HUES48 (cell line): ENCODE measurements at regions not wholly inside any gene's neighbourhood (a gene's known extent, or its start where the extent isn't known, plus 50 kb on each side); places are given as distances from the start of the nearest gene placed in this dataset.
A peak's percentile ranks its signal among the peaks of the same experiment; 100 is the strongest.

Experiments used
- H3K27ac ChIP-seq: one replicate; pipeline ENCODE4 v1.7.0; 2013; ENCODE audit warnings: low read depth, low read length, inconsistent platforms
- H3K27me3 ChIP-seq: 2 replicates; pipeline ENCODE4 v1.6.1; 2013; ENCODE audit warnings: mild to moderate bottlenecking, low read length; ENCODE audit not compliant: control insufficient read depth, insufficient read depth
- H3K36me3 ChIP-seq: 2 replicates; pipeline ENCODE4 v1.6.1; 2013; ENCODE audit warnings: low read length; ENCODE audit not compliant: control insufficient read depth, insufficient read depth
- H3K4me1 ChIP-seq: 2 replicates; pipeline ENCODE4 v1.6.1; 2013; ENCODE audit warnings: mild to moderate bottlenecking, low read length; ENCODE audit not compliant: control insufficient read depth, insufficient read depth
- H3K4me3 ChIP-seq: 2 replicates; pipeline ENCODE4 v1.5.1; 2013; ENCODE audit warnings: mild to moderate bottlenecking, low read depth, low read length
- H3K9ac ChIP-seq: 2 replicates; pipeline ENCODE4 v1.6.1; 2013; ENCODE audit warnings: mild to moderate bottlenecking, low read depth, low read length, moderate library complexity
- H3K9me3 ChIP-seq: 2 replicates; pipeline ENCODE4 v1.6.1; 2013; ENCODE audit warnings: low read length; ENCODE audit not compliant: control insufficient read depth, insufficient read depth

DNA sequence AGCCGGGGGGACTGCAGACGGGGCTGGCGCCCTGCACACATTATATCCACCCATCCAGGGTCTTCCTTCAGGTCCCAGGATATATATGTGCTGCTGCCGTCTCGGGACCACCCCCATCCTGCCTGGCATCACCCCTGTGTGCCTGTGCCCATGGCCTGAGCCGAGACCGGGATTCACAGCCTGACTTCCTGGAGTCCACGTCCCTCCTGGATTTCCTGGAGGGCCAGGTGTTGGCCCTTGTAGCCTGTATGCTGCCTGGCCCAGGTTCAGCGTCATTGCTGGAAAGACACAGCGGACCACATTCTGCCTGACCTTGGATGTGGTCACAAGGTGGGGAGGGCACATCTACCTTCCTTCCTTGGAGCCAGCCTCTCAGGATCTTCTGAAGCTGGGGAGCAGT is 551.1 kb downstream of the BRD1 start:
- peaks cover 11% of the 10 kb centered on the region for H3K27me3 ChIP-seq
- no peak overlapping the region for H3K4me3 ChIP-seq
- no peak overlapping the region for H3K27ac ChIP-seq
- H3K9me3 ChIP-seq: no peaks in the 10 kb centered on the region
- H3K4me1 ChIP-seq: no peaks in the 10 kb centered on the region
- H3K9ac ChIP-seq: no peak overlapping the region
- no peaks in the 10 kb centered on the region for H3K36me3 ChIP-seq

DNA sequence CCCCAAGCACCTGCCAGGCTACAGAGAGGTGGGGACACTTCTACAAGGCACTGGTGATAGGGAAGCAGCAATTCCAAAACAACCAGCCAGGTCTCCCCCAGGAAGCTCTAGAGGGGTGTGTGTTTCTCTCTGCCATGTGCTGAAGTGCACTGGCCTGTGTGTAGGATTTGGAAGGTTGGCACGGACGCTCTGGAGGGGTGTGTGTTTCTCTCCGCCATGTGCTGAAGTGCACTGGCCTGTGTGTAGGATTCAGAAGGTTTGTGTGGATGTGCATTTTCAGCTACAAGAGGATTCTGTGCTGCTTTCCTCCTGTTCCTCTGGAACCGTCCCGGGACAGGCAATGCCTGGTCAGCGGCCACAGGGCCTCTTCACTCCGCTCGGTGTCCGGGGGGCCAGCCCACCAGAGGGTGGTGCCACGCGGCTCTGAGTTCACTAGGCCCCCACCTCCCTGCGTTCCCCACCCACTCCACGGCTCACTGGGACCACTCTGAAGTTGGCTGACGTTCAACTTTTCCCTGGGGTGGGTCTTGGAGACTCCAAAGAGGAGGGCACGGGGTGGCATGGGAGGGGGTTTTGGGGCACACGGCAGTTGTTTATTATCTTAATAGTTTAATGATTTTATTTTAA is 552.8 kb downstream of the BRD1 start:
- Histone ChIP-seq H3K9me3 (no peaks in the 10 kb centered on the region), H3K27ac (no peak overlapping the region), H3K27me3 (peaks cover 25% of the 10 kb centered on the region), H3K36me3 (no peaks in the 10 kb centered on the region), H3K9ac (no peak overlapping the region), H3K4me3 (no peak overlapping the region), H3K4me1 (peaks cover 4% of the 10 kb centered on the region; the same call in 1 of the 2 replicates)

DNA sequence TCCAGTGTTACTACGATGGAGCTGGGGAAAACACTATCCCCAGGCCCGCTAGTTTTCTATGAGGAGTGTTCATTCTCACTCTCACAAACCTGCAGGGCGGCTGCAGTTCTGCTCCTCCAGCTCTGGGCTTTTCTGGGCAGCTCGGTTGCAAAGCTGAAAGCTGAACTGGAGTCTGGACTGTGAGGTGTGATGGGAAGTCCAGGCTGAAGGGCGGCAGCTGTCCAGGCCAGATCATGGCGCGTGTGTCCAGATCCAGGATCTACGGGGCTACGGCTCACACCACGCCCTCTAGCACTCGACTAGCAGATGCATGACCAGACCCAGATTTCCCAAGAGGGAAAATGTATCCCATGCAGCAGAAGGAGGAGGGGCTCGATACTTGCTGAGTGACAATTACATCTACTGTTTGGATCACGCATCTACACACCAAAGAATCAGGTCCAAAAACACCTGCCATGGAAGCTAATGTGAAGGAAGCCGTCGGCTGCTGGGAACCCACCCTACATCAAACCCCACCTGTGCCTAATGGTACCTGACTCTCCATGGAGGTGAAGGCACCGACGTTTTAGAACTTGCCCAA is 555.0 kb downstream of the BRD1 start:
- Histone ChIP-seq H3K36me3 (no peaks in the 10 kb centered on the region), H3K9me3 (no peaks in the 10 kb centered on the region), H3K4me1 (peaks cover 20% of the 10 kb centered on the region), H3K27ac (no peak overlapping the region), H3K9ac (no peak overlapping the region), H3K4me3 (no peak overlapping the region), H3K27me3 (peaks cover 37% of the 10 kb centered on the region)

DNA sequence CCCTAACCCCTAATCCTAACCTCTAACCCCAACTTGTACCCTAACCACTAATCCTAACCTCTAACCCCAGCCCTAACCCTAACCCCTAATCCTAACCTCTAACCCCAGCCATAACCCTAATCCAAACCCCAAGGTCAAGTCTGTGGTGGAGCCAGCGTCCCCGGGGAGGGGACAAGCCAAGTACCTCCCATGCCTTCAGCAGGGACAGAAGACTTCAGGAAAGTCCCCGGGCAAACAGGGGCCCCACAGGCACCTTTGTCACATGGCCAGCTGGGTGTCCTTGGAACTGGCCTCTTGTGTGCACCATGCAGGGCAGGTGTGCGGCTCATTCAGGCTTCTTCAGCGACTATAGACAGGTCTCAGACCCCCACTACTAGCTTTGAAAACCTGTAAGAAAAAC is 555.8 kb downstream of the BRD1 start:
- peaks cover 28% of the 10 kb centered on the region for H3K4me1 ChIP-seq
- no peak overlapping the region for H3K9ac ChIP-seq
- no peaks in the 10 kb centered on the region for H3K9me3 ChIP-seq
- no peak overlapping the region for H3K4me3 ChIP-seq
- H3K27me3 ChIP-seq: peaks cover 42% of the 10 kb centered on the region
- no peaks in the 10 kb centered on the region for H3K36me3 ChIP-seq
- H3K27ac ChIP-seq: no peak overlapping the region

DNA sequence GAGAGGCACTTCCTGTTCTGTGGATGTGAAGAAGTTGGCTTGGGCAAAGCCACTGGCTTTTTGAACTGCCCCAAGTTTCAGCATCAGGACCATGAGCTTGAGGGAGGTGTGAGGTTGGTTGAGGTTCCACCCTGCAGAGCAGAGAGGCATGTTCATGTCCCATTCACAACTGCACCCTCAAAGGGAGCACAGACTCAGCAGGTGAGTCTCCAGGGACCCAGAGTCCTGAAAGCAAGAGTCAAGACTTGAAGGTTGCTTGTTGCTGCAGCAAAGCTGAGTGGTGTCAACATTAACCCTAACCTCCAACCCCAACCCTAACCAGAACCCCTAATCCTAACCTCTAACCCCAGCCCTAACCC is 556.3 kb downstream of the BRD1 start:
- Histone ChIP-seq H3K36me3 (no peaks in the 10 kb centered on the region), H3K9ac (no peak overlapping the region), H3K4me1 (peaks cover 31% of the 10 kb centered on the region), H3K27me3 (peaks cover 42% of the 10 kb centered on the region), H3K27ac (no peak overlapping the region), H3K9me3 (no peaks in the 10 kb centered on the region), H3K4me3 (no peak overlapping the region)

DNA sequence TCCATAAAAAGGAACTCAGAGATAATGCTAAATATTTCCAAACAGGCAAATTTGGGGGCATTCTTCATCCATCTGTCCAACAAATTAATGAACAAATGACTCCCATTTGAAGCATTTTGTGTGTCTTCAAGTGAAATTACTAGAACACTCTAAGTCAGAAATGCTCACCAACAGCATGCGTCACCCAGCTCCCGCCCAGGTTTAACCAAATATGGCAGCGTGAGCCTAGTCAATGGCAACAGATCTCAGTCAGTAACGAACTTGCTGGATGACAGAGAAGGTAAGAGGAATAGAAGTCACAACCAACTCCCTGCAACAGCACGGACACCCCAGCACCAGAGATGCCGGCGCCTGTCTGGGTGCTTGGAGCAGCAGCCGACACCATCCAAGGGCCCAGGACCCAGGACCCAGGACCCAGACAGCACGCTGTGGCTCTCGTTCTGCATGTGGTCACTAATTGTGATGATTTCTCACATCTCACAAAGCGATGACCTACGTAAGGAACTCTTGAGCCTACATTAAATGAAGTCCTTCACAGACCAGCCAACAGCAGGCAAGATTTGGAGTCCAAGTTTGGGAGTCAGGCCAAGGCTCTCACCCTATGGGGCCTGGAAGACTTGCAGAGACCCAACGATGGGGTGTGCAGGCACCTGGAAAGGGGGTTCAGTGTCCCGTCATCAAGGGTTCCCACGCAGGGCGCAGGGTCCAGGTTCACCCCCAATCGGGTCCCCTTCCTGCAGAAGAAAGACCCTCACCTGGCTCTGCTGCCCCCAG is 556.9 kb downstream of the BRD1 start:
- Histone ChIP-seq H3K9ac (no peak overlapping the region), H3K4me1 (peaks cover 31% of the 10 kb centered on the region), H3K27ac (no peak overlapping the region), H3K36me3 (no peaks in the 10 kb centered on the region), H3K4me3 (no peak overlapping the region), H3K27me3 (peaks cover 42% of the 10 kb centered on the region), H3K9me3 (no peaks in the 10 kb centered on the region)

DNA sequence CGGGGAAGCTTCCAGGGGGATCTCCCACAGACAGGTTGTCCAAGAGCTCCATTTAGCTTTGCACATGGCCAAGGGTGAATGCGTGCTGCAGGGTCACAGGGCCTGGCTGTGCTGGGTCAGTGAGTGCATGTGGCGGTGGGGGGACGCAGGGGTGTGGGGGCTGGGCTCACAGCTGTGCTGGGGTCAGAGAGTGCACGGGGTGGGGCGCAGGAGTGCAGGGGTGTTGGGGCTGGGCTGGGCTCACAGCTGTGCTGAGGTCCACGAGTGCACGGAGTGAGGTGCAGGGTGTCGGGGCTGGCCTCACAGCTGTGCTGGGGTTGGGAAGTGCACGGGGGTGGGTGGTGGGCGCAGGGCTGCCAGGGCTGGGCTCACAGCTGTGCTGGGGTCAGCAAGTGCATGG is 557.7 kb downstream of the BRD1 start:
- Histone ChIP-seq H3K9me3 (no peaks in the 10 kb centered on the region), H3K9ac (no peak overlapping the region)

DNA sequence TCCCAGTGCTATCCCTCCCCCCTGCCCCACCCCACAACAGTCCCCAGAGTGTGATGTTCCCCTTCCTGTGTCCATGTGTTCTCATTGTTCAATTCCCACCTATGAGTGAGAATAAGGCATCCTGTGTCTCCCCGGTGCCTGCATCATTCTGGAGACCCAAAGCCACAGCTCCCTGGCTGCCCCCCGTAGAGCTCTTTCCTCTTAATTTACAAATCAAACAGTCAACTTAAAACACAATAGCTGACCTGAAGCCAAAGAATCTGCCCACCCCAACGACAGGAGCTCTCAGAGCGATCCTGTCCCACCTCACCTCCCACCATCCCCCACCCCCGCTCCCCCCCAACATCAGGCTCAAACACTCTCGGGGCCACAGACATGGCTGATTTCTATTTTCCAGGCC is 558.3 kb downstream of the BRD1 start:
- no peak overlapping the region for H3K9ac ChIP-seq
- H3K27me3 ChIP-seq: peaks cover 42% of the 10 kb centered on the region
- H3K27ac ChIP-seq: peak overlapping the region; percentile 85
- H3K4me3 ChIP-seq: peak overlapping the region; percentile 50
- peaks cover 31% of the 10 kb centered on the region for H3K4me1 ChIP-seq
- no peaks in the 10 kb centered on the region for H3K36me3 ChIP-seq
- no peaks in the 10 kb centered on the region for H3K9me3 ChIP-seq

More for the DNA sequence above, 557.7 kb downstream of the BRD1 start:
- Histone ChIP-seq H3K27me3 (peaks cover 42% of the 10 kb centered on the region), H3K4me3 (peak overlapping the region; percentile 50), H3K27ac (peak overlapping the region; percentile 85), H3K36me3 (no peaks in the 10 kb centered on the region), H3K4me1 (peaks cover 31% of the 10 kb centered on the region)

DNA sequence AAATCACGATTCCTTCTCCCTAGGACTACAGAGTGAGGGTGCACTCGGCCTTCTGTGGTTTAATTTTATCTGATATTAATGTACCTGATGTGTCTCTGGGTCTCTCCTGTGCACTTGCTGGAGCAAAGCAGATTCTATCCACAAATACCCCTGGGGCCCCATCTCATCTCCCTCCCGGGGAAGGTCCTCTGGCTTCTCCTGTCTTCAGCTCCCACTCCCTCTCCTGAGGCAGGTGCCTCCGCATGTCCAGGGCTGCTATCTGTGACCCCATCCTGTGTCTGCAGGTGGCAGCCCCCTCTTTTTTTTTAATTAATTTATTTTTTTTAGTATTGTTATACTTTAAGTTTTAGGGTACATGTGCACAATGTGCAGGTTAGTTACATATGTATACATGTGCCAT is 558.7 kb downstream of the BRD1 start:
- Histone ChIP-seq H3K4me3 (no peak overlapping the region), H3K27me3 (peaks cover 42% of the 10 kb centered on the region), H3K4me1 (peaks cover 31% of the 10 kb centered on the region), H3K9me3 (no peaks in the 10 kb centered on the region), H3K9ac (no peak overlapping the region), H3K36me3 (no peaks in the 10 kb centered on the region), H3K27ac (peak overlapping the region; percentile 35)

DNA sequence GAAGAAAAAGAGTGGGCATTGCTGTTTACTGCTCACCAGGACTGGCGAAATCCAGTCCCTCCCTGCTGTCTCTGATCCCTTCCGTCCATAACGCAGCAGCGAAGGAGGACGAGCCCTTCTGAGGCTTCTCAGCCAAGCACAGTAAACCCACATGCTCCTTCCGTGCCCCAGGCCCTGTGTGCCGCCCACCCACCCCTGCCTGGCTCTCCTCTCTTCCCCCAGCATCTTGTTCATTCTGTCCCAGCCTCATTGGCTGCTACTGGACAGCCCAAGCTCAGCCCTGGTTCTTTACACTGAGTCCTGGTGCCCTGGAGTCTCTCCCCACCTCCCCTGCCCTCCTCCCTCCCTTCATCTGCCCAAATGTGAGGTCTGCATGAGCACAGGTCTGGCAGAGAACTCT is 559.7 kb downstream of the BRD1 start:
- Histone ChIP-seq H3K27me3 (peaks cover 42% of the 10 kb centered on the region), H3K4me1 (peaks cover 31% of the 10 kb centered on the region), H3K9ac (no peak overlapping the region), H3K9me3 (no peaks in the 10 kb centered on the region), H3K27ac (no peak overlapping the region), H3K36me3 (no peaks in the 10 kb centered on the region), H3K4me3 (no peak overlapping the region)
